Kidney epithelial cell (primary cell): ENCODE measurements at regions not wholly inside any gene's neighbourhood (a gene's known extent, or its start where the extent isn't known, plus 50 kb on each side); places are given as distances from the start of the nearest gene placed in this dataset.

Source experiments
- DNase-seq: peaks from one replicate; pipeline ENCODE4 v3.0.0-alpha.2; 2010; ENCODE audit warnings: low read depth
- H3K27me3 ChIP-seq: 2 replicates; pipeline ENCODE4 v1.6.0; 2011; ENCODE audit warnings: low read length; ENCODE audit not compliant: control insufficient read depth, insufficient read depth
- H3K36me3 ChIP-seq: 2 replicates; pipeline ENCODE4 v1.5.1; 2011; ENCODE audit warnings: low read length; ENCODE audit not compliant: control insufficient read depth, insufficient read depth
- H3K4me3 ChIP-seq: 2 replicates; pipeline ENCODE4 v1.5.1; 2011; ENCODE audit warnings: low read depth, mild to moderate bottlenecking, control low read depth, low read length
- TF ChIP-seq, protein P1 (sequence below): IDR thresholded peaks from 2 replicates; pipeline ENCODE4 v1.5.1; 2011; ENCODE audit warnings: mild to moderate bottlenecking, moderate library complexity, low read length, control low read depth, inconsistent platforms; ENCODE audit not compliant: insufficient read depth, poor library complexity, severe bottlenecking

DNA sequence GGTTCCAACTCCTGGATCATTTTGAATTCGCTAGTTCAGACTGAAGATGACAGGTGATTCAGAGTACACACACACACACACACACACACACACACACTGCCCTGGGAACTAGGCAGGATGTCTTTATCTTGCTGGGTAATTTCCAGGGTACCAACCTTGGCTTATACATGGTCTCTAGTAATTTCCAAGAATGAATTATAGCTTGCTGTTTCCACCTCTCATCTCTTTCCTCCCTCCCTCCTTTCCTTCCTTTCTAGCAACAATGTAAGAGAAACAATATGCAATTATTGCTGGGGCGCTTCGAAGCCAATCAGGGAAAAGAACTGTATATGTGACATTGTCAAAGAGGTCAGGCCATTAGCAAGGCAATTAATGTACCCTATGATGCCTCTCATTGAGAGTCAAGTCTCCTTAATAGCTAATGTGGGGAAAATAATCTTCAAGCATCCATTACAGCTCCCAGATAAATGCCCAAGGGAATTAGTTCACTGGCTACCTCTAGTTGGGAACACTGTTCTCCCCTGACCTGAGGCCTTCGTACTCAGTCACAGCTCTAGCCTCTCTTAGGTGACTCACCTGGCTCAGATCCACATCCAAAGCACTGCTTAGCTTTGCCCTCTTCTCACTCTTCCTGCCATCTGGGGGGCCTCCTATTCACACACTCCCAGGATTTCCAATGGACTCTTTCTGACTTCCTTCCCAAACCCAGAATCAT, 311.5 kb downstream of the PPP1R2C start:
- DNase-seq: no peak
- TF ChIP-seq, protein P1, sequence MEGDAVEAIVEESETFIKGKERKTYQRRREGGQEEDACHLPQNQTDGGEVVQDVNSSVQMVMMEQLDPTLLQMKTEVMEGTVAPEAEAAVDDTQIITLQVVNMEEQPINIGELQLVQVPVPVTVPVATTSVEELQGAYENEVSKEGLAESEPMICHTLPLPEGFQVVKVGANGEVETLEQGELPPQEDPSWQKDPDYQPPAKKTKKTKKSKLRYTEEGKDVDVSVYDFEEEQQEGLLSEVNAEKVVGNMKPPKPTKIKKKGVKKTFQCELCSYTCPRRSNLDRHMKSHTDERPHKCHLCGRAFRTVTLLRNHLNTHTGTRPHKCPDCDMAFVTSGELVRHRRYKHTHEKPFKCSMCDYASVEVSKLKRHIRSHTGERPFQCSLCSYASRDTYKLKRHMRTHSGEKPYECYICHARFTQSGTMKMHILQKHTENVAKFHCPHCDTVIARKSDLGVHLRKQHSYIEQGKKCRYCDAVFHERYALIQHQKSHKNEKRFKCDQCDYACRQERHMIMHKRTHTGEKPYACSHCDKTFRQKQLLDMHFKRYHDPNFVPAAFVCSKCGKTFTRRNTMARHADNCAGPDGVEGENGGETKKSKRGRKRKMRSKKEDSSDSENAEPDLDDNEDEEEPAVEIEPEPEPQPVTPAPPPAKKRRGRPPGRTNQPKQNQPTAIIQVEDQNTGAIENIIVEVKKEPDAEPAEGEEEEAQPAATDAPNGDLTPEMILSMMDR: no peak

DNA sequence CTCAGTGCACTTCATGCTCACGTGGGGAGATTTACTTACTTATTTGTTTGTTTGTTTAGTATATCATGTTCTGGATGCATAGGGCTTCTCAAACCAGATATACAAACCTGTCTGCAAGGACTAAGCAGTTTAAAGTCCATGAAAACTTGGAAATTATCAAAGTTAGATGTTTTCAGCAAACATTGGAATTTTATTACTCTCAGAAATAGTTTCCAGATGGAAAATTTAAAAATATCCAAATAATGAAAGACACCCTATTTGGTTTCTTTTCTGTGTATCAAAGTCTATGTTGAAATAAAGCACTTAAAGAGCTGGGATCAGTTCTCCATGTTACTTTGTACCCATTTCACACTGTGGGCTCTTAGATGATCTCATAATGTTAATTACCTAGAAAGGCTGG, 312.1 kb downstream of the PPP1R2C start:
- no peaks in the 10 kb centered on the region for H3K36me3 ChIP-seq
- H3K4me3 ChIP-seq: no peak overlapping the region
- TF ChIP-seq, protein P1: no peak
- no peaks in the 10 kb centered on the region for H3K27me3 ChIP-seq
- DNase-seq: no peak

More for the DNA sequence above, 311.5 kb downstream of the PPP1R2C start:
- Histone ChIP-seq H3K27me3 (no peaks in the 10 kb centered on the region), H3K4me3 (no peak overlapping the region), H3K36me3 (no peaks in the 10 kb centered on the region)

DNA sequence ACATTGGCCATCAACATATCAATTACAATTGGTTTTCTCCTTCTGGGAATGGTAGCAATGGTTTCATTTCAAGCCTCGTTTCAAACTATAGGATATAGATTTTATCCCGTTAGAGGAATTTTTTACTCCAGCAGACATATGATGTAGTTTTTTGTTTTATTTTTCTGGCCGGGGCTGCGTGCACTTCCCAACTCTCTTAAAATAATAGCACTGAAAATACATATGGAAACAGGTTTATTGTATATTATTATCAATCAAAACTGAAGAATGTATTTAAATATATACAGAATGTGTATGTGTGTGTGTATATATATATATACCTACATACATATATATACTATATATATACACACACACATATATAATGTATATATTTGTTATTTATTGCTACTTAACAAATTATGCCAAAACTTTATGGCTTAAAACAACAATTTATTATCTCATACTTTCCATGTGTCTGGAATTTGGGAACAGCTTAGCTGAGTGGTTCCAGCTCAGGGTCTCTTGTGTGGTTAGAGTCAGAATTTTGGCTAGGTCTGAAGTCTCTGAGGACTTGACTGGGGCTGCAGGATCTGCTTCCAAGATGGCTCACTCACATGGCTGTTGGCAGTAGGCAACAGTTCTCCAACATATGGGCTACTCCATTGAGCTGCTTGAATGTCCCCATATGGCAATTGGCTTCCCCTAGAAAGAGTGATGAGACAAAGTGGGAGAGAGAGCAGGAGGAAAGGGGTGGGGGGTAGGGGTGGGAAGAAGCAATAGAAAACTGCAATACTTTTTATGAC, 314.1 kb downstream of the PPP1R2C start:
- Histone ChIP-seq H3K36me3 (no peaks in the 10 kb centered on the region), H3K27me3 (no peaks in the 10 kb centered on the region), H3K4me3 (no peak overlapping the region)
- TF ChIP-seq, protein P1: no peak
- no peak for DNase-seq

DNA sequence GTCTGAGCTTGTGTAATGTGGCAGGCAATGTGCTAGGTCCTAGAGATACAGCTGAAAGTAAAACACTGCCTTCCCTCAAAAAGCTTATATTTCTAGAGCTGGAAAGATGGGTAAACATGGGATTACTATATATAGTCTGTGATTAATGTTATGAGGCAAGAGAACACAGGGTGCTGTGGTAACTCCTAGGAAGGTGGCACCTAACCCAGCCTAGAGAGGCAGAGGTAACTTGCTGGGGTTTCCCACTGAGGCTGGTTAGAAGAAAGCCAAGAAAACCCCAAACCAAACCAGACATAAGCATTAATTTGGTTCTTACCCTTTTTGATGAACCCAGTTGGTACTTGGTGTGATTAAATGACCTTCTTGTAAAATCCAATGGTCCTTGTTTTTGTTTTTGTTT, 315.0 kb downstream of the PPP1R2C start:
- DNase-seq: no peak
- H3K27me3 ChIP-seq: no peaks in the 10 kb centered on the region
- no peaks in the 10 kb centered on the region for H3K36me3 ChIP-seq
- no peak overlapping the region for H3K4me3 ChIP-seq
- TF ChIP-seq, protein P1: no peak

GRCh38 chrX:42460706-42461105, 317.3 kb downstream of the PPP1R2C start:
- H3K27me3 ChIP-seq: no peaks in the 10 kb centered on the region
- no peak overlapping the region for H3K4me3 ChIP-seq
- no peaks in the 10 kb centered on the region for H3K36me3 ChIP-seq
- TF ChIP-seq, protein P1: no peak
- DNase-seq: no peak
